HEK293T (cell line): ENCODE measurements at regions not wholly inside any gene's neighbourhood (a gene's known extent, or its start where the extent isn't known, plus 50 kb on each side); places are given as distances from the start of the nearest gene placed in this dataset.

ENCODE experiments used
- BHLHE40 ChIP-seq: fragments of 450-650 bp; IDR thresholded peaks from 2 replicates; pipeline ENCODE4 v1.6.1; 2016; ENCODE audit warnings: mild to moderate bottlenecking, moderate library complexity, borderline replicate concordance
- CTBP1 ChIP-seq: fragments of 450-650 bp; IDR thresholded peaks from 2 replicates; pipeline ENCODE4 v1.6.1; 2016; ENCODE audit warnings: borderline replicate concordance
- ELF4 ChIP-seq: fragments of 450-650 bp; IDR thresholded peaks from 2 replicates; pipeline ENCODE4 v1.6.1; 2017; ENCODE audit warnings: antibody characterized with exemption
- FOXA1 ChIP-seq: fragments of 450-650 bp; IDR thresholded peaks from 2 replicates; pipeline ENCODE4 v1.6.1; 2016; ENCODE audit warnings: mild to moderate bottlenecking
- FOXM1 ChIP-seq: fragments of 450-650 bp; IDR thresholded peaks from 2 replicates; pipeline ENCODE4 v1.6.1; 2017; ENCODE audit warnings: mild to moderate bottlenecking, borderline replicate concordance
- HDGF ChIP-seq: fragments of 450-650 bp; IDR thresholded peaks from 2 replicates; pipeline ENCODE4 v1.6.1; 2017; ENCODE audit warnings: antibody characterized with exemption, borderline replicate concordance
- L3MBTL2 ChIP-seq: fragments of 450-650 bp; conservative IDR thresholded peaks from 2 replicates; pipeline ENCODE4 v1.6.1; 2016; ENCODE audit warnings: mild to moderate bottlenecking
- PKNOX1 ChIP-seq: fragments of 450-650 bp; IDR thresholded peaks from 2 replicates; pipeline ENCODE4 v1.6.1; 2016
- SP1 ChIP-seq: fragments of 450-650 bp; IDR thresholded peaks from 2 replicates; pipeline ENCODE4 v1.6.1; 2017
- SUZ12 ChIP-seq: fragments of 450-650 bp; IDR thresholded peaks from 2 replicates; pipeline ENCODE4 v1.6.1; 2016; ENCODE audit warnings: mild to moderate bottlenecking
- TARDBP ChIP-seq: fragments of 450-650 bp; IDR thresholded peaks from 2 replicates; pipeline ENCODE4 v1.6.1; 2016

- TF ChIP-seq BHLHE40 (no peak), ELF4 (no peak), HDGF (no peak), FOXM1 (no peak), PKNOX1 (no peak), SUZ12 (no peak), L3MBTL2 (no peak), SP1 (no peak), FOXA1 (no peak), TARDBP (no peak), CTBP1 (no peak)
Observed at GRCh38 chrX:39938466-39938865, 159.3 kb downstream of the BCOR start.
